Neural progenitor cell (in vitro differentiated cells): ENCODE measurements at regions not wholly inside any gene's neighbourhood (a gene's known extent, or its start where the extent isn't known, plus 50 kb on each side); places are given as distances from the start of the nearest gene placed in this dataset.

Source experiments
- DNase-seq: peaks from one replicate; pipeline ENCODE4 v3.0.0-alpha.2; 2016; ENCODE audit warnings: low spot score
- H2AFZ ChIP-seq: fragments of 200-600 bp; sonication (generic); replicated peaks from 2 replicates; pipeline ENCODE4 v1.6.1; 2016; ENCODE audit warnings: antibody characterized with exemption
- H3F3A ChIP-seq: fragments of 200-600 bp; sonication (generic); 2 replicates; pipeline ENCODE4 v1.6.1; 2016; ENCODE audit warnings: antibody characterized with exemption, low read depth
- H3K27ac ChIP-seq: fragments of 200-600 bp; sonication (generic); 2 replicates; pipeline ENCODE4 v1.5.1; 2016; ENCODE audit warnings: mild to moderate bottlenecking
- H3K27me3 ChIP-seq: fragments of 200-600 bp; sonication (generic); 2 replicates; pipeline ENCODE4 v1.6.1; 2016; ENCODE audit warnings: mild to moderate bottlenecking, moderate library complexity
- H3K36me3 ChIP-seq: fragments of 200-600 bp; sonication (generic); 2 replicates; pipeline ENCODE4 v1.5.1; 2016
- H3K4me1 ChIP-seq: fragments of 200-600 bp; sonication (generic); 2 replicates; pipeline ENCODE4 v1.6.1; 2016; ENCODE audit warnings: mixed run types
- H3K4me2 ChIP-seq: fragments of 200-600 bp; sonication (generic); 2 replicates; pipeline ENCODE4 v1.6.1; 2016
- H3K4me3 ChIP-seq: fragments of 200-600 bp; sonication (generic); 2 replicates; pipeline ENCODE4 v1.5.1; 2016
- H3K79me2 ChIP-seq: fragments of 200-600 bp; sonication (generic); 2 replicates; pipeline ENCODE4 v1.6.1; 2016; ENCODE audit warnings: low read depth
- H3K9ac ChIP-seq: fragments of 200-600 bp; sonication (generic); 2 replicates; pipeline ENCODE4 v1.6.1; 2016
- H3K9me3 ChIP-seq: fragments of 200-600 bp; sonication (generic); 2 replicates; pipeline ENCODE4 v1.5.1; 2016; ENCODE audit warnings: low read depth
- H4K20me1 ChIP-seq: fragments of 200-600 bp; sonication (generic); 2 replicates; pipeline ENCODE4 v1.6.1; 2016; ENCODE audit warnings: low read depth
- H3K27ac Mint-ChIP-seq: 3 replicates; pipeline ENCODE4 v1.8.0; 2021; ENCODE audit warnings: mixed read lengths
- H3K27me3 Mint-ChIP-seq: 2 replicates; pipeline ENCODE4 v1.8.0; 2022; ENCODE audit warnings: low read depth, mild to moderate bottlenecking, inconsistent platforms, moderate library complexity, mixed read lengths; ENCODE audit not compliant: insufficient read depth
- H3K36me3 Mint-ChIP-seq: 3 replicates; pipeline ENCODE4 v1.8.0; 2021; ENCODE audit warnings: mixed read lengths
- H3K4me1 Mint-ChIP-seq: 3 replicates; pipeline ENCODE4 v1.8.0; 2021; ENCODE audit warnings: mixed read lengths
- H3K4me3 Mint-ChIP-seq: 3 replicates; pipeline ENCODE4 v1.8.0; 2021; ENCODE audit warnings: mild to moderate bottlenecking, moderate library complexity, mixed read lengths
- H3K9me3 Mint-ChIP-seq: 3 replicates; pipeline ENCODE4 v1.8.0; 2020; ENCODE audit warnings: mixed read lengths
- EZH2 ChIP-seq: fragments of 200-600 bp; sonication (generic); IDR thresholded peaks from 2 replicates; pipeline ENCODE4 v1.6.1; 2017; ENCODE audit warnings: antibody characterized with exemption, mild to moderate bottlenecking, moderate library complexity
- EZH2phosphoT487 ChIP-seq: fragments of 200-600 bp; sonication (generic); IDR thresholded peaks from 2 replicates; pipeline ENCODE4 v1.6.1; 2017; ENCODE audit warnings: antibody characterized with exemption
- TF ChIP-seq, protein P1 (sequence below): fragments of 200-600 bp; sonication (generic); IDR thresholded peaks from 2 replicates; pipeline ENCODE4 v1.5.1; 2017; ENCODE audit warnings: antibody characterized with exemption, mild to moderate bottlenecking

DNA sequence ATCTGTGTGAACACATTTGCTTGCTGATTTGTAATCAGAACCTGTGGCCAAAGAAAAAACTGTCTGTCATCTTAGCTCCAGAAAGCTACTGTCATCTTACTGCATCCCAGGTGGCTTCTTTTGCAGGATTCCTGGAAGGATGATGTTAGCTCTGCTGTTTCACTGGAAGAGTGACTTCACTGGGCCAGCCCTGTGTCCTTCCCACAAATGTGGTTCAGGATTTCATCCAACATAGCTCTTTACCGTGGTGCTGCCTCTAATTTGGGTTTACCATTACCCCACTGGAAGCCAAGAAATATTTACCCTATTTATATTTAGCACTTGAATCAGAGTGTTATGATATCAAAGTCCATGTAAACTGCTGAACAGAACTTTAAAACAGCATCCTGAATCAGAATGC lies 501.0 kb downstream of the GADD45G start:
- no peaks in the 10 kb centered on the region for H3K79me2 ChIP-seq
- H3K9ac ChIP-seq, result no peak overlapping the region
- Mint-ChIP-seq H3K4me1 (peaks cover 6% of the 10 kb centered on the region), H3K4me3 (no peak overlapping the region), H3K27ac (no peak overlapping the region), H3K36me3 (peaks cover 3% of the 10 kb centered on the region), H3K9me3 (peaks cover 6% of the 10 kb centered on the region), H3K27me3 (peaks cover 2% of the 10 kb centered on the region)
- H3F3A ChIP-seq, result no peaks in the 10 kb centered on the region
- DNase-seq, result no peak
- H3K9me3 ChIP-seq, result no peaks in the 10 kb centered on the region
- no peaks in the 10 kb centered on the region for H3K36me3 ChIP-seq
- H4K20me1 ChIP-seq, result no peaks in the 10 kb centered on the region
- H2AFZ ChIP-seq, result no peak overlapping the region
- H3K4me2 ChIP-seq, result no peak overlapping the region
- H3K4me1 ChIP-seq, result no peaks in the 10 kb centered on the region
- H3K27ac ChIP-seq, result no peak overlapping the region
- H3K27me3 ChIP-seq, result no peaks in the 10 kb centered on the region
- no peak overlapping the region for H3K4me3 ChIP-seq
- TF ChIP-seq EZH2phosphoT487 (no peak), EZH2 (no peak)
- TF ChIP-seq, protein P1, sequence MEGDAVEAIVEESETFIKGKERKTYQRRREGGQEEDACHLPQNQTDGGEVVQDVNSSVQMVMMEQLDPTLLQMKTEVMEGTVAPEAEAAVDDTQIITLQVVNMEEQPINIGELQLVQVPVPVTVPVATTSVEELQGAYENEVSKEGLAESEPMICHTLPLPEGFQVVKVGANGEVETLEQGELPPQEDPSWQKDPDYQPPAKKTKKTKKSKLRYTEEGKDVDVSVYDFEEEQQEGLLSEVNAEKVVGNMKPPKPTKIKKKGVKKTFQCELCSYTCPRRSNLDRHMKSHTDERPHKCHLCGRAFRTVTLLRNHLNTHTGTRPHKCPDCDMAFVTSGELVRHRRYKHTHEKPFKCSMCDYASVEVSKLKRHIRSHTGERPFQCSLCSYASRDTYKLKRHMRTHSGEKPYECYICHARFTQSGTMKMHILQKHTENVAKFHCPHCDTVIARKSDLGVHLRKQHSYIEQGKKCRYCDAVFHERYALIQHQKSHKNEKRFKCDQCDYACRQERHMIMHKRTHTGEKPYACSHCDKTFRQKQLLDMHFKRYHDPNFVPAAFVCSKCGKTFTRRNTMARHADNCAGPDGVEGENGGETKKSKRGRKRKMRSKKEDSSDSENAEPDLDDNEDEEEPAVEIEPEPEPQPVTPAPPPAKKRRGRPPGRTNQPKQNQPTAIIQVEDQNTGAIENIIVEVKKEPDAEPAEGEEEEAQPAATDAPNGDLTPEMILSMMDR, result no peak

DNA sequence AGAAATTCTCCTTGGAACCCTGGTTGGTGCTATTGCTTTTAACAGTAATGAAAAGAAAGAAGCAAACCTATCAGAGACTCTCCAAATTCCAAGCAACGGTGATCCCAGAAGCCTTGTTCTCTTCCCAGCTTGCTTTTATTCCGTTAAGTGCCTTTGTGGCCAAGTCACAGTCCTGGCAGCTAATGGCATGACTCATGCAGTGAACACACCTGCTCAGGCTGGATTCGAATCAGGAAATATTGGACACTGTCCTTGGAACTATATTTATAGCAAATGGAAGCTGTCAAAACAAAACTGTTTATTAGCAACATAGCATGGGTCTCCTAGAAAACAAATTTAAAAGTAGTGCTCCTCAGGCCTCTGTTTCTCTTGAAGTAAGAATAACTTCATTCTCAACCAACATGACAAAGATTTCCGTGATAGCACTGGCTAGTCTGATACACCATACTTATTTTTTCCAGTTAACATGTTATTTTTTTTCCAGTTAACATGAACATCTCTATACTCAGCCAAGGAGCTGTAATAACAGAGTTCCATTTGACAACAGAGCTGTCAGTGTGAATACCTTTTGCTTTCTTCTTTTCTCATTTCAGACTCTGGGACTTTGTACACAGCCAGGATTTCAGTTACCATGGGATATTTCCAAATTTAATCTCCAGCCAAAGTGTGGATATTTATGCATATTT lies 502.4 kb downstream of the GADD45G start:
- H3K9me3 Mint-ChIP-seq, result peaks cover 6% of the 10 kb centered on the region
- Histone ChIP-seq H3K27ac (no peak overlapping the region), H3F3A (no peaks in the 10 kb centered on the region), H3K79me2 (no peaks in the 10 kb centered on the region), H3K4me3 (no peak overlapping the region), H3K4me2 (no peak overlapping the region), H3K27me3 (no peaks in the 10 kb centered on the region), H2AFZ (no peak overlapping the region), H3K9ac (no peak overlapping the region), H4K20me1 (no peaks in the 10 kb centered on the region), H3K36me3 (no peaks in the 10 kb centered on the region), H3K9me3 (no peaks in the 10 kb centered on the region), H3K4me1 (no peaks in the 10 kb centered on the region)
- H3K4me1 Mint-ChIP-seq, result peaks cover under 1% of the 10 kb centered on the region
- TF ChIP-seq EZH2phosphoT487 (no peak), EZH2 (no peak)
- TF ChIP-seq, protein P1, result no peak
- no peak for DNase-seq
- H3K27me3 Mint-ChIP-seq, result peaks cover 2% of the 10 kb centered on the region
- no peak overlapping the region for H3K27ac Mint-ChIP-seq
- H3K36me3 Mint-ChIP-seq, result peaks cover 3% of the 10 kb centered on the region
- no peak overlapping the region for H3K4me3 Mint-ChIP-seq

DNA sequence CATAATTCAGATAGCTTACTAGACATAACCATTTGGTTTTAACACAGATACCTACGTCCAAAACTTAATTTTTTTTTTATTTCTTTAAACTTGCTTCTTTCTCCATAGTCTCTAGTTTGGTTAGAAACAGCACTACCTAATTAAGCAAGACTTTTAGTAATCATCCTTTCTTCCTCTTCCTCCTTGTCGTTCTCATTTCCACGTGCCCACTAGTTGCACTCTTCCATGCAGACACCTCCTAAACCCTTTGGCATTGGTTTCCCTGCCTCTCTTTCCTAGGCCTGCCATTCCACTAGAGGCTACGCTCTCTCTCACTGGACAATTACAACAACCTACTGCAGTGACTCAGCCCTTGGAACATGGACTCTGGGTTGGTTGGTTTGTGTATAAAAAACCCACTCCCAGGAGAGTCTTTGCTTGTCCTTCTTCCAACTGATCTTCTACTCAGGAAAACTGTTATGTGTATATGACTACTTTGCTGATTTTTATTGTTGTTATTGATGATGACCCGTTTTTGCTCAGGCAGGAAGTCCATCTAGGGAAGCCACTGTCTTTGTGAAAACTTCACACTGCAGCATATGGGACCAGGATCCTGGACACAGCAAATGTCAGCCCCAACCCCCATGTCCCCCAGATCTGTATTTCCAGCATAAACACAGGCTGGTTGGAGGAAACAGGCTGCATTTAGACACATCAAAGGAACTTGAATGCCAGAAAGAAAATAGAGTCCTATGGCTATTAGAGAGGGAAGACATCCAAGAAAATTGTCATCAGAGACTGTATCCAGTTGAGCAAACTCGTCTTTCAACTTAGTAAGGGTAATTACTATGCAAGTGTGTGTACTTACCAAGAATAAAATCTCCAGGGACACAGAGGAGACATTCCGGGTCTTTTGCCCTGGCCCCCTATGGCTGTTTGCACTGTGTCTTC lies 503.2 kb downstream of the GADD45G start:
- DNase-seq, result no peak
- Mint-ChIP-seq H3K4me3 (no peak overlapping the region), H3K36me3 (peaks cover 3% of the 10 kb centered on the region), H3K9me3 (peaks cover 6% of the 10 kb centered on the region), H3K27me3 (no peaks in the 10 kb centered on the region), H3K27ac (no peak overlapping the region), H3K4me1 (no peaks in the 10 kb centered on the region)
- H3K79me2 ChIP-seq, result no peaks in the 10 kb centered on the region
- H3F3A ChIP-seq, result no peaks in the 10 kb centered on the region
- TF ChIP-seq EZH2phosphoT487, result no peak
- TF ChIP-seq, protein P1, result no peak
- TF ChIP-seq EZH2, result no peak
- no peaks in the 10 kb centered on the region for H3K4me1 ChIP-seq
- H3K9ac ChIP-seq, result no peak overlapping the region
- H3K36me3 ChIP-seq, result no peaks in the 10 kb centered on the region
- H3K4me2 ChIP-seq, result no peak overlapping the region
- no peaks in the 10 kb centered on the region for H3K9me3 ChIP-seq
- H3K4me3 ChIP-seq, result no peak overlapping the region
- H2AFZ ChIP-seq, result no peak overlapping the region
- no peaks in the 10 kb centered on the region for H4K20me1 ChIP-seq
- no peaks in the 10 kb centered on the region for H3K27me3 ChIP-seq
- H3K27ac ChIP-seq, result no peak overlapping the region
